Keratinocyte (primary cell): ENCODE measurements at regions not wholly inside any gene's neighbourhood (a gene's known extent, or its start where the extent isn't known, plus 50 kb on each side); places are given as distances from the start of the nearest gene placed in this dataset.

Experiments
- EZH2 ChIP-seq: IDR thresholded peaks from one replicate; pipeline ENCODE4 v1.6.1; 2012; ENCODE audit warnings: inconsistent platforms, mild to moderate bottlenecking, low read length, moderate library complexity
- TF ChIP-seq, protein P1 (sequence below), 3 experiments: IDR thresholded peaks in 1 of 3; conservative IDR thresholded peaks in 1 of 3; optimal IDR thresholded peaks in 1 of 3; 2 replicates in 2 of 3; 3 replicates in 1 of 3; pipeline versions ENCODE3 to v1.5.1; 2011; ENCODE audit warnings: low read length in 3 of 3, mild to moderate bottlenecking in 3 of 3, moderate library complexity in 2 of 3, control low read depth in 1 of 3, inconsistent platforms in 1 of 3; ENCODE audit not compliant: insufficient read depth in 2 of 3; ENCODE audit errors: extremely low read depth in 1 of 3

DNA sequence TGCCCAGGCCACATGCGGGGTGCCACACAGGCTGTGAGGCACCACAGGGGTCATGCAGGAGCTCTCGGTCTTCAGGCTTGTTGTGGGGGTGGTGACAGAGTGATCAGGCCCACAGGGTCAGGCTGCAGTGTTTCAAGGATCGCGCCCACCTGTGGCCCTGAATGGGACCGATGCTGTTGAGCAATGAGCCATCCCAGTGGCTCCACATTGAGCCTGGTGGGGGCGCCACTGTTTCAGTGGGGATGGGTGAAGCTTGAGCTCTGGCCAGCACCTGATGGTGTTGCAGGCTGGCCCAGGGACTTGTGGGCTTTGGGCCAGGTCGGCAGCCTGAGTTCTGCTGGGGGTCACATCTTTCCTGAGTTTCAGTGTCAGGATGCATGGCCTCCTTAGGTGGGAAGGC, 230.1 kb downstream of the UBE3A start:
- TF ChIP-seq, protein P1, sequence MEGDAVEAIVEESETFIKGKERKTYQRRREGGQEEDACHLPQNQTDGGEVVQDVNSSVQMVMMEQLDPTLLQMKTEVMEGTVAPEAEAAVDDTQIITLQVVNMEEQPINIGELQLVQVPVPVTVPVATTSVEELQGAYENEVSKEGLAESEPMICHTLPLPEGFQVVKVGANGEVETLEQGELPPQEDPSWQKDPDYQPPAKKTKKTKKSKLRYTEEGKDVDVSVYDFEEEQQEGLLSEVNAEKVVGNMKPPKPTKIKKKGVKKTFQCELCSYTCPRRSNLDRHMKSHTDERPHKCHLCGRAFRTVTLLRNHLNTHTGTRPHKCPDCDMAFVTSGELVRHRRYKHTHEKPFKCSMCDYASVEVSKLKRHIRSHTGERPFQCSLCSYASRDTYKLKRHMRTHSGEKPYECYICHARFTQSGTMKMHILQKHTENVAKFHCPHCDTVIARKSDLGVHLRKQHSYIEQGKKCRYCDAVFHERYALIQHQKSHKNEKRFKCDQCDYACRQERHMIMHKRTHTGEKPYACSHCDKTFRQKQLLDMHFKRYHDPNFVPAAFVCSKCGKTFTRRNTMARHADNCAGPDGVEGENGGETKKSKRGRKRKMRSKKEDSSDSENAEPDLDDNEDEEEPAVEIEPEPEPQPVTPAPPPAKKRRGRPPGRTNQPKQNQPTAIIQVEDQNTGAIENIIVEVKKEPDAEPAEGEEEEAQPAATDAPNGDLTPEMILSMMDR (optimal IDR thresholded peaks at IDR 0.05 in 1 of 3, IDR thresholded peaks at IDR 0.05 in 1 of 3, conservative IDR thresholded peaks at IDR 0.05 in 1 of 3; ENCODE audit: extremely low read depth in 1 of 3, insufficient read depth in 2 of 3, low read length in 3 of 3) = no peak
- TF ChIP-seq EZH2 = no peak
